ENCODE measurements at regions not wholly inside any gene's neighbourhood (a gene's known extent, or its start where the extent isn't known, plus 50 kb on each side); places are given as distances from the start of the nearest gene placed in this dataset.

DNA sequence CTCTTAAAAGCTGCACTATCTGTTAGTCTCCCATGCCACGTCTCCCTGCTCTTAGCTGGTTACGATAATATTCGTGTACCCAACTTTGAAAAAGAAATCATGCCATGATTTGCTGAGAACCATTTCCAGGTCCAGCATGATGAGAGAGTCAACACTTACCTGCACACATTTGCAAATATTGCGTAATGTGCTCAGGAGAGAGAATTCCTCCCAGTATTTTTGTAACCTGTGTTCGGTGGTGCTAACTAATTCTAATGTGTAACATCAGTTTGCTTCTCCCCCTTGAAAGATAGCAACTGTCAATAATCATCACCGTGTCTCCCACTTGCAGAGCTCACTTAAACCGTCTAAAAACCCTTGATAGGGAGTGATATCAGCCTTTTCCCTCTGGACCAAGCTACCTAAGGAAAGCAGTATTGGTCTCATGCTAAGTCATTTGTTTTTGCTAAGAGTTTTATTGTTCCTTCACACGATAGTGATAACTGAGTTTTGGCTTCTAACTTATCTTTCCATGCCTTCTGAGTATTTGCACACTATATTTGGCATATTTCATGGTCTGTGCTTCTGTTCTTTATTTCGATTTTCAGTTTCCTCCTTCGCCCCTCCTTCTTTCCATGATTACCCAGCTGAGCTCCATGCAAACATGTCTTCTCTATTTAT lies 61.1 kb upstream of the IRF2BP2 start (continued):
- TF ChIP-seq, protein P1, sequence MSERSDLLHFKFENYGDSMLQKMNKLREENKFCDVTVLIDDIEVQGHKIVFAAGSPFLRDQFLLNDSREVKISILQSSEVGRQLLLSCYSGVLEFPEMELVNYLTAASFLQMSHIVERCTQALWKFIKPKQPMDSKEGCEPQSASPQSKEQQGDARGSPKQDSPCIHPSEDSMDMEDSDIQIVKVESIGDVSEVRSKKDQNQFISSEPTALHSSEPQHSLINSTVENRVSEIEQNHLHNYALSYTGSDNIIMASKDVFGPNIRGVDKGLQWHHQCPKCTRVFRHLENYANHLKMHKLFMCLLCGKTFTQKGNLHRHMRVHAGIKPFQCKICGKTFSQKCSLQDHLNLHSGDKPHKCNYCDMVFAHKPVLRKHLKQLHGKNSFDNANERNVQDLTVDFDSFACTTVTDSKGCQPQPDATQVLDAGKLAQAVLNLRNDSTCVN (CRISPR knock-in tag; IDR thresholded peaks at IDR 0.05): peak; percentile 41; the same call in 1 of the 2 replicates
- TF ChIP-seq GATAD2A (IDR thresholded peaks at IDR 0.05): 0 out of 2 replicates have a peak, but pooled peaks have one; percentile 58
- TF ChIP-seq TEAD1 (CRISPR knock-in tag; IDR thresholded peaks at IDR 0.05): no peak
- TF ChIP-seq BCOR (IDR thresholded peaks at IDR 0.05): 0 out of 2 replicates have a peak, but pooled peaks have one; percentile 14
- peak; percentile 45; the same call in 1 of the 2 replicates for TF ChIP-seq KLF16 (IDR thresholded peaks at IDR 0.05)
- TF ChIP-seq SIN3B (IDR thresholded peaks at IDR 0.05; ENCODE audit: low read depth): no peak
- TF ChIP-seq MAZ (CRISPR knock-in tag; conservative IDR thresholded peaks at IDR 0.05 in 1 of 2, IDR thresholded peaks at IDR 0.05 in 1 of 2): peak in 1 of 2 experiments; percentile 54; a peak in 2 of 4 replicates
- TF ChIP-seq MBD1 (CRISPR knock-in tag; IDR thresholded peaks at IDR 0.05): 0 out of 2 replicates have a peak, but pooled peaks have one; percentile 36
- TF ChIP-seq HMG20B (CRISPR knock-in tag; IDR thresholded peaks at IDR 0.05): no peak
- peak; percentile 61; the same call in 1 of the 2 replicates for TF ChIP-seq ELF4 (CRISPR knock-in tag; IDR thresholded peaks at IDR 0.05)
- no peak for TF ChIP-seq NELFE (IDR thresholded peaks at IDR 0.05; ENCODE audit: insufficient read depth, insufficient read length)
- no peak for TF ChIP-seq ZNF277 (CRISPR knock-in tag; IDR thresholded peaks at IDR 0.05; ENCODE audit: borderline replicate concordance)
- TF ChIP-seq ZNF316 (IDR thresholded peaks at IDR 0.05): peak; percentile 37; the same call in 1 of the 2 replicates
- peak; percentile 91 for TF ChIP-seq ARID1B (IDR thresholded peaks at IDR 0.05)
- 0 out of 2 replicates have a peak, but pooled peaks have one; percentile 7 for TF ChIP-seq CREM (IDR thresholded peaks at IDR 0.05; ENCODE audit: low read depth)
- peak; percentile 90 for TF ChIP-seq DPF2 (IDR thresholded peaks at IDR 0.05)
- 0 out of 4 replicates have a peak, but pooled peaks of 1 of the 2 experiments have one; percentile 67 for TF ChIP-seq SRF (CRISPR knock-in tag; IDR thresholded peaks at IDR 0.05)
- TF ChIP-seq HNRNPUL1 (IDR thresholded peaks at IDR 0.05; ENCODE audit: low read length): no peak
- no peak for TF ChIP-seq OTX1 (CRISPR knock-in tag; IDR thresholded peaks at IDR 0.05)
- TF ChIP-seq RBFOX2 (IDR thresholded peaks at IDR 0.05; ENCODE audit: low read depth, low read length): no peak
- TF ChIP-seq CBFA2T2 (conservative IDR thresholded peaks at IDR 0.05): peak; percentile 74
- TF ChIP-seq, protein P2, sequence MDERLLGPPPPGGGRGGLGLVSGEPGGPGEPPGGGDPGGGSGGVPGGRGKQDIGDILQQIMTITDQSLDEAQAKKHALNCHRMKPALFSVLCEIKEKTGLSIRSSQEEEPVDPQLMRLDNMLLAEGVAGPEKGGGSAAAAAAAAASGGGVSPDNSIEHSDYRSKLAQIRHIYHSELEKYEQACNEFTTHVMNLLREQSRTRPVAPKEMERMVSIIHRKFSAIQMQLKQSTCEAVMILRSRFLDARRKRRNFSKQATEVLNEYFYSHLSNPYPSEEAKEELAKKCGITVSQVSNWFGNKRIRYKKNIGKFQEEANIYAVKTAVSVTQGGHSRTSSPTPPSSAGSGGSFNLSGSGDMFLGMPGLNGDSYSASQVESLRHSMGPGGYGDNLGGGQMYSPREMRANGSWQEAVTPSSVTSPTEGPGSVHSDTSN (CRISPR knock-in tag; IDR thresholded peaks at IDR 0.05; ENCODE audit: low read depth): no peak
- TF ChIP-seq, protein P2 (tag; conservative IDR thresholded peaks at IDR 0.05; ENCODE audit: low read depth): peak; percentile 69
- peak; percentile 23; the same call in 1 of the 2 replicates for TF ChIP-seq ZFX (CRISPR knock-in tag; IDR thresholded peaks at IDR 0.05)

Data from K562 (cell line).